PC-9 (cell line): ENCODE measurements at regions not wholly inside any gene's neighbourhood (a gene's known extent, or its start where the extent isn't known, plus 50 kb on each side); places are given as distances from the start of the nearest gene placed in this dataset.

ENCODE experiments used
- BruUV-seq: library from RNA; stranded (reverse); fragments of 400-500 nt; replicated peaks from 2 replicates; lab custom pipeline; 2021; lab: Mats Ljungman, UMichigan
- CTCF ChIA-PET: fragments of 300-600 bp; sonication (Branson Sonifier 250); formaldehyde crosslinking; loops from one replicate; lab custom pipeline; 2022; ENCODE audit warnings: antibody characterized with exemption; lab: Charles Lee
- POLR2A ChIA-PET: fragments of 300-600 bp; sonication (Branson Sonifier 250); formaldehyde crosslinking; loops from one replicate; lab custom pipeline; 2022; ENCODE audit warnings: antibody characterized with exemption; ENCODE audit not compliant: unreplicated experiment; lab: Charles Lee
- DNase-seq, 2 experiments: peaks; one replicate each; pipeline versions ENCODE4 v3.0.0 to v3.0.0-alpha.2; 2015 to 2022; ENCODE audit warnings: mixed read lengths in 1 of 2
- H2AFZ ChIP-seq: fragments of 200-600 bp; sonication (generic); 2 replicates; pipeline ENCODE4 v1.8.1; 2017; ENCODE audit warnings: antibody characterized with exemption
- H3F3A ChIP-seq: fragments of 200-600 bp; sonication (generic); 2 replicates; pipeline ENCODE4 v1.8.1; 2017; ENCODE audit warnings: antibody characterized with exemption, mild to moderate bottlenecking, low read depth; ENCODE audit not compliant: insufficient read depth
- H3K27ac ChIP-seq: fragments of 200-600 bp; sonication (generic); 2 replicates; pipeline ENCODE4 v1.6.1; 2016; ENCODE audit warnings: mixed run types
- H3K27me3 ChIP-seq: fragments of 200-600 bp; sonication (generic); 2 replicates; pipeline ENCODE4 v1.6.1; 2016; ENCODE audit warnings: low read depth, mixed run types; ENCODE audit not compliant: insufficient read depth
- H3K36me3 ChIP-seq: fragments of 200-600 bp; sonication (generic); 2 replicates; pipeline ENCODE4 v1.6.1; 2016; ENCODE audit warnings: low read depth, mixed run types
- H3K4me1 ChIP-seq: fragments of 200-600 bp; sonication (generic); replicated peaks from 2 replicates; pipeline ENCODE4 v1.6.1; 2016; ENCODE audit warnings: mixed run types; ENCODE audit not compliant: insufficient read depth
- H3K4me2 ChIP-seq: fragments of 200-600 bp; sonication (generic); 2 replicates; pipeline ENCODE4 v1.6.1; 2017; ENCODE audit warnings: mixed run types
- H3K4me3 ChIP-seq: fragments of 200-600 bp; sonication (generic); 2 replicates; pipeline ENCODE4 v1.6.1; 2016; ENCODE audit warnings: mixed run types
- H3K79me2 ChIP-seq: fragments of 200-600 bp; sonication (generic); 2 replicates; pipeline ENCODE4 v1.6.1; 2017; ENCODE audit warnings: low read depth, mixed run types
- H3K9me2 ChIP-seq: fragments of 200-600 bp; sonication (generic); 2 replicates; pipeline ENCODE4 v1.8.1; 2017; ENCODE audit warnings: mild to moderate bottlenecking; ENCODE audit not compliant: insufficient read depth
- H3K9me3 ChIP-seq: fragments of 200-600 bp; sonication (generic); 2 replicates; pipeline ENCODE4 v1.8.1; 2016; ENCODE audit warnings: low read depth; ENCODE audit not compliant: insufficient read depth
- H4K20me1 ChIP-seq: fragments of 200-600 bp; sonication (generic); 2 replicates; pipeline ENCODE4 v1.8.1; 2017; ENCODE audit not compliant: insufficient read depth
- EZH2 ChIP-seq: fragments of 200-600 bp; sonication (generic); IDR thresholded peaks from 2 replicates; pipeline ENCODE4 v1.8.0; 2017; ENCODE audit warnings: antibody characterized with exemption, low read depth
- intact Hi-C: fragments of 100-400 bp; cut with micrococcal nuclease; formaldehyde crosslinking; loops from one replicate; pipeline ENCODE4 v1.10.0; 2022; ENCODE audit not compliant: unreplicated experiment
- TF ChIP-seq, protein P1 (sequence below): fragments of 200-600 bp; sonication (generic); conservative IDR thresholded peaks from 2 replicates; pipeline ENCODE4 v1.6.1; 2017; ENCODE audit warnings: mixed run types, antibody characterized with exemption, mild to moderate bottlenecking, moderate library complexity

DNA sequence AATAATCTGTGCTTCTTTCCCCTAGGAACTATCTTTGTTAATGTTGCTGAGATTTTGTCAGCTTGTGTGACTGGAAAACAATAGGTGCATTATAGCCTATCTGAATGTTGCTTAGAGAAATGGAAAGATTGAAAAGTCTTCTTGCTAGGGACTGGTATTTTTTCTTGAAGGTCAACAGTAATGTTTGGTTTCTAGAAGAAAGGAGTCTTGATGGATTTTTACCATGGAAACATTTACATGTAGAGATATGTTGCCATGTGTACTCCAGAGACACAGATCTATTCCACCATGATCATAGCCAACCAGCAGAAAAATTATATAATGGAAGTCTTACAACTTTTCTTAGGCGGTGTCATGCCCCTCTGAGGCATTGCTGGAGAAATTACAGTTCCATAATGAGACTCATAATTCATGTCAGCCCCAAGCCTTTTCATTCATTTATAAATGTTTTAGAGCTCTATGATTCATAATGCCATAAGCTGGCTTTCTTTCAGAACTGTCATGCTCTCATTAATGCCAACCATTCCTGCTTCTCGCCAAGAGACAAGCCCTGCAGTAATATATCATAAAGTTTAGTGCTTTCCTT is 175.1 kb upstream of the PTPRZ1 start:
- Histone ChIP-seq H3K9me3 (0 out of 2 replicates have a peak, but pooled peaks cover 3% of the 10 kb centered on the region), H2AFZ (no peak overlapping the region), H3K27ac (no peak overlapping the region), H4K20me1 (no peaks in the 10 kb centered on the region), H3K4me1 (no peaks in the 10 kb centered on the region), H3K79me2 (no peaks in the 10 kb centered on the region), H3K4me3 (no peak overlapping the region), H3K27me3 (no peaks in the 10 kb centered on the region), H3K9me2 (no peaks in the 10 kb centered on the region), H3K36me3 (no peaks in the 10 kb centered on the region), H3K4me2 (no peak overlapping the region), H3F3A (no peaks in the 10 kb centered on the region)
- intact Hi-C loops, result no loop called here
- ChIA-PET POLR2A (no interaction called here), CTCF (no interaction called here)
- BruUV-seq, result no TSS peak
- no peak for TF ChIP-seq EZH2
- TF ChIP-seq, protein P1, sequence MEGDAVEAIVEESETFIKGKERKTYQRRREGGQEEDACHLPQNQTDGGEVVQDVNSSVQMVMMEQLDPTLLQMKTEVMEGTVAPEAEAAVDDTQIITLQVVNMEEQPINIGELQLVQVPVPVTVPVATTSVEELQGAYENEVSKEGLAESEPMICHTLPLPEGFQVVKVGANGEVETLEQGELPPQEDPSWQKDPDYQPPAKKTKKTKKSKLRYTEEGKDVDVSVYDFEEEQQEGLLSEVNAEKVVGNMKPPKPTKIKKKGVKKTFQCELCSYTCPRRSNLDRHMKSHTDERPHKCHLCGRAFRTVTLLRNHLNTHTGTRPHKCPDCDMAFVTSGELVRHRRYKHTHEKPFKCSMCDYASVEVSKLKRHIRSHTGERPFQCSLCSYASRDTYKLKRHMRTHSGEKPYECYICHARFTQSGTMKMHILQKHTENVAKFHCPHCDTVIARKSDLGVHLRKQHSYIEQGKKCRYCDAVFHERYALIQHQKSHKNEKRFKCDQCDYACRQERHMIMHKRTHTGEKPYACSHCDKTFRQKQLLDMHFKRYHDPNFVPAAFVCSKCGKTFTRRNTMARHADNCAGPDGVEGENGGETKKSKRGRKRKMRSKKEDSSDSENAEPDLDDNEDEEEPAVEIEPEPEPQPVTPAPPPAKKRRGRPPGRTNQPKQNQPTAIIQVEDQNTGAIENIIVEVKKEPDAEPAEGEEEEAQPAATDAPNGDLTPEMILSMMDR, result no peak
- DNase-seq, result no peak

DNA sequence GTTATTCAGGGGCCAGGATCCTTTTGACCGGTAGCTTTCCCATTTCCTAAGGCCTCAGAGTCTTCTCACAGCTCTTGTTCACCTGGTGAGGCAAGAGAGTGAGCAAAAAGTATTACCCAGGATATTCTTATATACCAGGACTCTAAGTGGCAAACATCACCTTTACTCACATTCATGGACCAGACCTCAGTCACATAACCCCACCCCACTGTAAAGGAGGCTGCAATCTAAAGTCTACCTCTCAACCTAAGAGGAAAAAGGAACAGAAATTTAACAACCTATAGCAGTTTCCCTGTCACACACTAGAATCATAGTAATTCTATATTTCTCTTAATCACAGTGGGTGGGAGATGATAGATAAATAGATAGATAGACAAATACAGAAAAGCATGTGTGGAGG is 176.0 kb upstream of the PTPRZ1 start:
- Histone ChIP-seq H3K36me3 (no peaks in the 10 kb centered on the region), H3F3A (no peaks in the 10 kb centered on the region), H3K9me3 (0 out of 2 replicates have a peak, but pooled peaks cover 3% of the 10 kb centered on the region), H3K4me3 (no peak overlapping the region), H2AFZ (no peak overlapping the region), H3K4me1 (no peaks in the 10 kb centered on the region), H3K9me2 (no peaks in the 10 kb centered on the region), H3K4me2 (no peak overlapping the region), H3K27me3 (no peaks in the 10 kb centered on the region), H4K20me1 (no peaks in the 10 kb centered on the region), H3K27ac (no peak overlapping the region), H3K79me2 (no peaks in the 10 kb centered on the region)
- no peak for DNase-seq
- no peak for TF ChIP-seq EZH2
- TF ChIP-seq, protein P1, result no peak
- intact Hi-C loops, result no loop called here
- ChIA-PET CTCF (no interaction called here), POLR2A (no interaction called here)
- BruUV-seq, result no TSS peak

- no peak overlapping the region for H3K27ac ChIP-seq
- intact Hi-C loops, result no loop called here
- H3K4me3 ChIP-seq, result no peak overlapping the region
- no TSS peak for BruUV-seq
- ChIA-PET POLR2A (no interaction called here), CTCF (no interaction called here)
- H3K36me3 ChIP-seq, result no peaks in the 10 kb centered on the region
- no peaks in the 10 kb centered on the region for H3K27me3 ChIP-seq
- TF ChIP-seq, protein P1, result no peak
- no peak for TF ChIP-seq EZH2
- H2AFZ ChIP-seq, result no peak overlapping the region
- no peaks in the 10 kb centered on the region for H3K9me2 ChIP-seq
- H3F3A ChIP-seq, result no peaks in the 10 kb centered on the region
- no peaks in the 10 kb centered on the region for H3K9me3 ChIP-seq
- H3K4me2 ChIP-seq, result no peak overlapping the region
- no peaks in the 10 kb centered on the region for H3K79me2 ChIP-seq
- no peak for DNase-seq
- no peaks in the 10 kb centered on the region for H4K20me1 ChIP-seq
- no peaks in the 10 kb centered on the region for H3K4me1 ChIP-seq
Measured at GRCh38 chr7:121689749-121690148, 183.2 kb upstream of the PTPRZ1 start.
